Loucy (cell line): ENCODE measurements at regions not wholly inside any gene's neighbourhood (a gene's known extent, or its start where the extent isn't known, plus 50 kb on each side); places are given as distances from the start of the nearest gene placed in this dataset.

Source experiments
- CTCF ChIP-seq: fragments of 200-600 bp; sonication (generic); conservative IDR thresholded peaks from 2 replicates; pipeline ENCODE4 v1.5.1; 2014; ENCODE audit warnings: mild to moderate bottlenecking, antibody characterized with exemption, low read length
- EZH2phosphoT487 ChIP-seq: fragments of 200-600 bp; IDR thresholded peaks from 2 replicates; pipeline ENCODE4 v1.6.1; 2018; ENCODE audit warnings: antibody characterized with exemption, mild to moderate bottlenecking, moderate library complexity, borderline replicate concordance

DNA sequence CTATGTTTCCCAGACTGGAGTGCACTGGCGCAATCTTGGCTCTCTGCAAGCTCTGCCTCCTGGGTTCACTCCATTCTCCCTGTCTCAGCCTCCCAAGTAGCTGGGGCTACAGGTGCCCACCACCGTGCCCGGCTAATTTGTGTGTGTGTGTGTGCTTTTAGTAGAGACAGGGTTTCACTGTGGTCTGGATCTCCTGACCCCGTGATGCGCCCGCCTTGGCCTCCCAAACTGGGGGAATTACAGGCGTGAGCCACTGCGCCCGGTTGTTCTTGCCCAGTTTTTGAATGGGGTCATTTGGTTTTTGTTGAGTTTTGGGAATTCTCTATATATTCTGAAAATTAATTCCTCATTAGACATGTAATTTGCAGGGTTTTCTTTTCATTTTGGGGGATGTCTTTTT lies 238.4 kb upstream of the PRR20A start:
- TF ChIP-seq CTCF, result no peak
- no peak for TF ChIP-seq EZH2phosphoT487
